IMR-90 (cell line): ENCODE measurements at regions not wholly inside any gene's neighbourhood (a gene's known extent, or its start where the extent isn't known, plus 50 kb on each side); places are given as distances from the start of the nearest gene placed in this dataset.

Source experiments
- ATAC-seq: fragments of 200-7000 bp; cut with Tn5 transposase; 2 replicates; pipeline ENCODE4 v1.9.1; 2020; ENCODE audit warnings: low read depth, mild to moderate bottlenecking, moderate library complexity
- BruUV-seq: library from RNA; stranded (reverse); fragments of 400-500 nt; replicated peaks from 2 replicates; lab custom pipeline; 2021; lab: Mats Ljungman, UMichigan
- CTCF ChIA-PET: fragments of 300-600 bp; formaldehyde crosslinking; extraction: SDS; loops from one replicate; lab custom pipeline; 2021; ENCODE audit warnings: antibody characterized with exemption; lab: Yijun Ruan, JAX
- POLR2A ChIA-PET: fragments of 300-600 bp; sonication (Branson Sonifier 250); formaldehyde crosslinking; loops from one replicate; lab custom pipeline; 2022; ENCODE audit warnings: antibody characterized with exemption; ENCODE audit not compliant: unreplicated experiment; lab: Charles Lee
- DNase-seq: peaks from one replicate; pipeline ENCODE4 v3.0.0; 2013
- H2AFZ ChIP-seq: replicated peaks from 2 replicates; pipeline ENCODE3; 2013; ENCODE audit warnings: low read length, mild to moderate bottlenecking; ENCODE audit not compliant: poor library complexity
- H2AK5ac ChIP-seq: 2 replicates; pipeline ENCODE4 v1.6.1; 2013; ENCODE audit warnings: low read depth, low read length, inconsistent platforms
- H2AK9ac ChIP-seq: replicated peaks from 2 replicates; pipeline ENCODE3; 2013; ENCODE audit warnings: mild to moderate bottlenecking, low read depth, low read length, moderate library complexity; ENCODE audit not compliant: poor library complexity
- H2BK120ac ChIP-seq: 2 replicates; pipeline ENCODE4 v1.6.1; 2013; ENCODE audit warnings: low read depth, low read length, inconsistent platforms
- H2BK15ac ChIP-seq: 3 replicates; pipeline ENCODE4 v1.6.1; 2013; ENCODE audit warnings: low read depth, low read length, inconsistent platforms
- H2BK20ac ChIP-seq: 2 replicates; pipeline ENCODE4 v1.6.1; 2013; ENCODE audit warnings: low read depth, mild to moderate bottlenecking, inconsistent platforms, low read length, moderate library complexity
- H2BK5ac ChIP-seq: 2 replicates; pipeline ENCODE4 v1.6.1; 2013; ENCODE audit warnings: mild to moderate bottlenecking, low read depth, low read length, inconsistent platforms; ENCODE audit not compliant: poor library complexity, severe bottlenecking
- H3K14ac ChIP-seq: replicated peaks from 2 replicates; pipeline ENCODE4 v1.6.1; 2013; ENCODE audit warnings: low read depth, low read length, inconsistent platforms
- H3K18ac ChIP-seq: 2 replicates; pipeline ENCODE4 v1.6.1; 2013; ENCODE audit warnings: low read depth, low read length, control low read depth
- H3K23ac ChIP-seq: 2 replicates; pipeline ENCODE4 v1.6.1; 2013; ENCODE audit warnings: low read depth, low read length, inconsistent platforms
- H3K27ac ChIP-seq: 2 replicates; pipeline ENCODE4 v1.5.1; 2013; ENCODE audit warnings: mild to moderate bottlenecking, control low read depth, low read length; ENCODE audit not compliant: insufficient read depth
- H3K27me3 ChIP-seq: 2 replicates; pipeline ENCODE4 v1.6.1; 2013; ENCODE audit warnings: low read length; ENCODE audit not compliant: control insufficient read depth, insufficient read depth
- H3K36me3 ChIP-seq: 2 replicates; pipeline ENCODE4 v1.6.1; 2013; ENCODE audit warnings: low read length, mixed read lengths; ENCODE audit not compliant: control insufficient read depth, insufficient read depth
- H3K4ac ChIP-seq: 2 replicates; pipeline ENCODE4 v1.6.1; 2013; ENCODE audit warnings: low read depth, low read length, inconsistent platforms
- H3K4me1 ChIP-seq: 2 replicates; pipeline ENCODE4 v1.6.1; 2013; ENCODE audit warnings: low read length, mixed read lengths; ENCODE audit not compliant: control insufficient read depth, insufficient read depth
- H3K4me2 ChIP-seq: 2 replicates; pipeline ENCODE4 v1.6.1; 2013; ENCODE audit warnings: low read depth, mild to moderate bottlenecking, control low read depth, low read length, moderate library complexity
- H3K4me3 ChIP-seq: 2 replicates; pipeline ENCODE4 v1.5.1; 2013; ENCODE audit warnings: low read depth, mild to moderate bottlenecking, control low read depth, low read length, moderate library complexity; ENCODE audit not compliant: insufficient read depth
- H3K56ac ChIP-seq: 2 replicates; pipeline ENCODE4 v1.6.1; 2013; ENCODE audit warnings: low read length, inconsistent platforms; ENCODE audit not compliant: insufficient read depth; ENCODE audit errors: extremely low read depth
- H3K79me1 ChIP-seq, 2 experiments: 2 replicates each; pipeline ENCODE4 v1.6.1; 2013; ENCODE audit warnings: low read length in 2 of 2, inconsistent platforms in 1 of 2, low read depth in 1 of 2
- H3K9ac ChIP-seq: 2 replicates; pipeline ENCODE4 v1.6.1; 2013; ENCODE audit warnings: low read depth, low read length, control low read depth
- H3K9me1 ChIP-seq: 2 replicates; pipeline ENCODE4 v1.6.1; 2013; ENCODE audit warnings: low read length, inconsistent platforms; ENCODE audit not compliant: insufficient read depth
- H3K9me3 ChIP-seq: 2 replicates; pipeline ENCODE4 v1.6.1; 2013; ENCODE audit warnings: low read length; ENCODE audit not compliant: control insufficient read depth, insufficient read depth
- H4K20me1 ChIP-seq: 2 replicates; pipeline ENCODE4 v1.6.1; 2013; ENCODE audit warnings: low read length, inconsistent platforms; ENCODE audit not compliant: insufficient read depth
- H4K5ac ChIP-seq: 2 replicates; pipeline ENCODE4 v1.6.1; 2013; ENCODE audit warnings: mild to moderate bottlenecking, low read depth, low read length, control low read depth
- H4K8ac ChIP-seq, 2 experiments: 2 replicates each; pipeline ENCODE4 v1.6.1; 2013; ENCODE audit warnings: low read depth in 2 of 2, low read length in 2 of 2, control low read depth in 1 of 2, inconsistent platforms in 1 of 2
- H4K91ac ChIP-seq: 2 replicates; pipeline ENCODE4 v1.6.1; 2013; ENCODE audit warnings: low read depth, low read length, inconsistent platforms; ENCODE audit not compliant: insufficient read depth
- ELK1 ChIP-seq: fragments of 150-350 bp; IDR thresholded peaks from 2 replicates; pipeline ENCODE4 v1.6.1; 2016; ENCODE audit warnings: low read depth, mild to moderate bottlenecking, low read length, moderate library complexity, borderline replicate concordance
- MAFK ChIP-seq: IDR thresholded peaks from 2 replicates; pipeline ENCODE4 v1.6.1; 2012; ENCODE audit warnings: low read depth, low read length, improper control_type of control experiment
- USF2 ChIP-seq: fragments of 150-350 bp; IDR thresholded peaks from 2 replicates; pipeline ENCODE4 v1.6.1; 2017; ENCODE audit warnings: mild to moderate bottlenecking, antibody characterized with exemption, low read length, low read depth
- WGBS, 2 experiments: methylation state at CpG; one replicate each; pipeline versions ENCODE4 v1.1.5 to v1.1.7; 2013; ENCODE audit warnings: missing lambda C conversion rate in 2 of 2; ENCODE audit not compliant: insufficient read length in 1 of 2; ENCODE audit errors: extremely low coverage in 2 of 2; 5-methylcytosine and 5-hydroxymethylcytosine counted together
- dilution Hi-C: fragments of 300-500 bp; cut with HindIII; formaldehyde crosslinking; loops from one replicate; pipeline ENCODE4 v1.14.3; 2018; ENCODE audit warnings: low sequenced_read_pairs; ENCODE audit not compliant: unreplicated experiment
- in situ Hi-C: fragments of 300-500 bp; cut with MboI; formaldehyde crosslinking; loops from 3 replicates; pipeline ENCODE4 v1.14.3; 2019; ENCODE audit warnings: low sequenced_read_pairs, inconsistent platforms, mixed read lengths
- intact Hi-C: fragments of 100-400 bp; cut with micrococcal nuclease; formaldehyde crosslinking; loops from 2 replicates; pipeline ENCODE4 v1.10.0; 2022

GRCh38 chr13:31631071-31631470 lies 108.3 kb upstream of the RXFP2 start:
- Histone ChIP-seq H3K9me3 (no peaks in the 10 kb centered on the region), H3K23ac (no peak overlapping the region), H3K4me1 (peaks cover 2% of the 10 kb centered on the region; the same call in 1 of the 2 replicates), H2BK20ac (no peak overlapping the region), H4K8ac (no peak overlapping the region), H3K36me3 (no peaks in the 10 kb centered on the region), H3K56ac (no peak overlapping the region), H2AK9ac (no peak overlapping the region), H3K27me3 (no peaks in the 10 kb centered on the region), H3K27ac (no peak overlapping the region), H2BK15ac (no peak overlapping the region), H3K79me1 (no peaks in the 10 kb centered on the region), H3K4ac (no peak overlapping the region), H2AK5ac (no peak overlapping the region), H3K18ac (no peak overlapping the region), H2AFZ (peak overlapping the region; percentile 52), H4K20me1 (no peaks in the 10 kb centered on the region), H2BK5ac (no peak overlapping the region), H3K9me1 (no peaks in the 10 kb centered on the region; the same call in 1 of the 2 replicates), H3K9ac (no peak overlapping the region), H3K14ac (no peak overlapping the region), H2BK120ac (no peak overlapping the region), H3K4me3 (no peak overlapping the region), H4K91ac (no peak overlapping the region), H3K4me2 (no peak overlapping the region), H4K5ac (no peak overlapping the region)
- CTCF ChIA-PET: no interaction called here
- intact Hi-C loops: no loop called here
- DNase-seq (no peak), ATAC-seq (no peak)
- POLR2A ChIA-PET: no interaction called here
- no peak for TF ChIP-seq USF2
- TF ChIP-seq ELK1: no peak
- TF ChIP-seq MAFK: no peak
- dilution Hi-C loops: no loop called here
- WGBS, 2 experiments: no CpG with 5 or more reads among the region's 3 CpGs
- in situ Hi-C loops: no loop called here
- BruUV-seq: no TSS peak
